Glutamatergic neuron (in vitro differentiated cells): ENCODE measurements at regions not wholly inside any gene's neighbourhood (a gene's known extent, or its start where the extent isn't known, plus 50 kb on each side); places are given as distances from the start of the nearest gene placed in this dataset.

Experiments used
- DNase-seq: peaks from one replicate; pipeline ENCODE4 v3.0.0; 2022
- H3K27ac Mint-ChIP-seq: one replicate; pipeline ENCODE4 v1.8.0; 2020; ENCODE audit warnings: mild to moderate bottlenecking, mixed read lengths, inconsistent platforms; ENCODE audit not compliant: unreplicated experiment
- H3K27me3 Mint-ChIP-seq: one replicate; pipeline ENCODE4 v1.8.0; 2020; ENCODE audit warnings: mild to moderate bottlenecking, moderate library complexity, mixed read lengths, inconsistent platforms; ENCODE audit not compliant: unreplicated experiment
- H3K36me3 Mint-ChIP-seq: one replicate; pipeline ENCODE4 v1.8.0; 2020; ENCODE audit warnings: mild to moderate bottlenecking, mixed read lengths, inconsistent platforms; ENCODE audit not compliant: unreplicated experiment
- H3K4me1 Mint-ChIP-seq: one replicate; pipeline ENCODE4 v1.8.0; 2020; ENCODE audit warnings: mild to moderate bottlenecking, low read depth, mixed read lengths, inconsistent platforms; ENCODE audit not compliant: unreplicated experiment
- H3K4me3 Mint-ChIP-seq: one replicate; pipeline ENCODE4 v1.8.0; 2020; ENCODE audit warnings: mild to moderate bottlenecking, mixed read lengths, inconsistent platforms; ENCODE audit not compliant: unreplicated experiment
- H3K9me3 Mint-ChIP-seq: one replicate; pipeline ENCODE4 v1.8.0; 2020; ENCODE audit warnings: mild to moderate bottlenecking, moderate library complexity, mixed read lengths, inconsistent platforms; ENCODE audit not compliant: unreplicated experiment
- TF ChIP-seq, protein P1 (sequence below): fragments of 200-600 bp; sonication (generic); IDR thresholded peaks from one replicate; pipeline ENCODE4 v1.5.0; 2021; ENCODE audit not compliant: partially characterized antibody, unreplicated experiment

DNA sequence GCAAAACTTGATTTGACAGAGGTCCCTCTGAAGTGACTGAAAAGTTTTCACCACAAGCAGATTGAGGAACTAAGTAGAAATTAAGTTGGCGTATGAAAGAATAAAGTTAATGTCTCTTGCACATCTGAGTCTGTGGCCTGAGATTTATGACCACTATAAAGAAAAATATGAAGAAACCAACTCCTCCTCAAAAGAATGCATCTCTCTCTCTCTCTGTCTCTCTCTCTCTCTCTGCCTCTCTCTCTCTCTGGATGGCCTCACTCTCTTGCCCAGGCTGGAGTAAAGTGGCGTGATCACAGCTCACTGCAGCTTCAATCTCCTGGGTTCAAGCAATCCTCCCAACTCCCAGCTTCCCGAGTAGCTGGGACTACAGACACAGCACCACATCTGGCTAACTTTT is 55.2 kb downstream of the RPL22L1 start:
- no peak for DNase-seq
- peaks cover 11% of the 10 kb centered on the region for H3K27me3 Mint-ChIP-seq
- peaks cover 16% of the 10 kb centered on the region for H3K4me1 Mint-ChIP-seq
- H3K36me3 Mint-ChIP-seq = no peaks in the 10 kb centered on the region
- H3K9me3 Mint-ChIP-seq = peaks cover 7% of the 10 kb centered on the region
- no peak overlapping the region for H3K4me3 Mint-ChIP-seq
- TF ChIP-seq, protein P1, sequence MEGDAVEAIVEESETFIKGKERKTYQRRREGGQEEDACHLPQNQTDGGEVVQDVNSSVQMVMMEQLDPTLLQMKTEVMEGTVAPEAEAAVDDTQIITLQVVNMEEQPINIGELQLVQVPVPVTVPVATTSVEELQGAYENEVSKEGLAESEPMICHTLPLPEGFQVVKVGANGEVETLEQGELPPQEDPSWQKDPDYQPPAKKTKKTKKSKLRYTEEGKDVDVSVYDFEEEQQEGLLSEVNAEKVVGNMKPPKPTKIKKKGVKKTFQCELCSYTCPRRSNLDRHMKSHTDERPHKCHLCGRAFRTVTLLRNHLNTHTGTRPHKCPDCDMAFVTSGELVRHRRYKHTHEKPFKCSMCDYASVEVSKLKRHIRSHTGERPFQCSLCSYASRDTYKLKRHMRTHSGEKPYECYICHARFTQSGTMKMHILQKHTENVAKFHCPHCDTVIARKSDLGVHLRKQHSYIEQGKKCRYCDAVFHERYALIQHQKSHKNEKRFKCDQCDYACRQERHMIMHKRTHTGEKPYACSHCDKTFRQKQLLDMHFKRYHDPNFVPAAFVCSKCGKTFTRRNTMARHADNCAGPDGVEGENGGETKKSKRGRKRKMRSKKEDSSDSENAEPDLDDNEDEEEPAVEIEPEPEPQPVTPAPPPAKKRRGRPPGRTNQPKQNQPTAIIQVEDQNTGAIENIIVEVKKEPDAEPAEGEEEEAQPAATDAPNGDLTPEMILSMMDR = no peak
- H3K27ac Mint-ChIP-seq = no peak overlapping the region

DNA sequence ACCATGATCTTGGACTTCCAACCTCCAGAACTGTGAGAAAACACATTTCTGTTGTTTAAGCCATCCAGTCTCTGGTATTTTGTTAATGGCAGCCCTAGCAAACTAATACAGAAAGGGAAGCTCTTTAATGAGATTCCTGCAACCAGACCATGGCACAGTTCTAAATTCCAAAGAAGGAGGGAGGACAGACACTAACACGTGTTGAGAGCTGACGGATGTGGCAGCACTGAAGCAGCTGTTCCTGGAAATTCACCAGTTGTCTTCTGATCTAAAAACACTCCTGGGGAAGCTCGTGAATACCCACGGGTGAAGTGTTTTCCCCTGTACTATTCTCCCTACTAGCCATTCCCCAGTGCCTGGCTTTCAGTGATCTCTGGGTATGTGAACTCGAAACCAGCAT is 56.7 kb downstream of the RPL22L1 start:
- DNase-seq = no peak
- no peak overlapping the region for H3K4me3 Mint-ChIP-seq
- no peak overlapping the region for H3K27ac Mint-ChIP-seq
- H3K9me3 Mint-ChIP-seq = peaks cover 9% of the 10 kb centered on the region
- peaks cover 16% of the 10 kb centered on the region for H3K4me1 Mint-ChIP-seq
- H3K27me3 Mint-ChIP-seq = peaks cover 11% of the 10 kb centered on the region
- H3K36me3 Mint-ChIP-seq = no peaks in the 10 kb centered on the region
- TF ChIP-seq, protein P1 = no peak

DNA sequence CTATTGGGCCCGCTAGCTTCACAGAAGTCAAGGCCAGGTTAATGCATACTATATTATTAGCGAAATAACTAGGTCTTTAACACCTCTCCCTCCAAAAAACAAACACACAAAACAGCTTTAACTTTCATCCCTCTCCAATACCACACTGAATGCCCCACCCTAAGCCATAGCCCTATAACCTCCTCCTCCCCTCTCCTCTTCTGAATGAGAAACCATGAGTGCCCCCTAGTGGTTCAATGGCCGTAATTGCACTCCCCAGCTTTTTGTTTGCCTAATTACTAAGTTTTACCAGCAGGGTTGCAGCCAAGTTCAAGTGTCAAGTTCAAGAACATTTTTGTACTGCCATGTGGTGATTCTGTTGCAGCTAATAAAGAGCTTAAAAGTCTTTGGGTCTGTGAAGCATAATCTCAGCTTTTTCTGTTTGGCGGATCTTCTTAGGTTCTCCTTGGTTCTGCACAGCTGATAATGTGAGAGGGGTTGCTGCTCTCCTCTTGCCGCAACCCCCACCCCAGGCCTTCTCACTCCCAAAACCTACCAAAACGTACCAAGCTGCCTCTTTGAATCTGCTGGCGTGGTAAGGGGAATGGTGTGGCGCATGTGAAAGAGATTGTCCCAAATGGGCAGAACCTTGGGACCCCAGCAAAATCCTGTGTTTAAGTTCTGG is 57.9 kb downstream of the RPL22L1 start:
- Mint-ChIP-seq H3K9me3 (peaks cover 9% of the 10 kb centered on the region), H3K27me3 (peaks cover 11% of the 10 kb centered on the region), H3K27ac (peak overlapping the region; percentile 20), H3K36me3 (no peaks in the 10 kb centered on the region), H3K4me1 (peaks cover 16% of the 10 kb centered on the region), H3K4me3 (no peak overlapping the region)
- TF ChIP-seq, protein P1 = peak; percentile 97
- DNase-seq = peak; percentile 71

DNA sequence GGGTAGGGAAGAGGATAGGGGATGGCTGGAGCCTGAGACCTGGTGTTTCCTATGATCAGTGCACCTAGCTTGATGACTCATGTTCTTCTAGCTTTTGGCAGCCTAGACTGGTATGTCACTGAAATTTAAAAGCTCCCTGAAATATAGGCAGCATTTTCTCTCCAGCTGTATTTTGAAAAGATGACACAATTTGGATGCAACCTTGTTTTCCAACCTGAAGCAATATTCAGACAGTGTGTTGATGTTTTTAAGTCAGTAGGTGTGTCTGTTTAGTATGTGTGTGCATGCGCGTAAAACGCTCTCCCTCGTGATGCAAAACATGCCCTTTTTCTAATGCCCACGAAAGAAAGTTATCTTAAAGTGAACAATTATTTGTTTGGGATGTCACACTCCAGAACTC is 58.5 kb downstream of the RPL22L1 start:
- H3K4me1 Mint-ChIP-seq = peaks cover 16% of the 10 kb centered on the region
- DNase-seq = no peak

DNA sequence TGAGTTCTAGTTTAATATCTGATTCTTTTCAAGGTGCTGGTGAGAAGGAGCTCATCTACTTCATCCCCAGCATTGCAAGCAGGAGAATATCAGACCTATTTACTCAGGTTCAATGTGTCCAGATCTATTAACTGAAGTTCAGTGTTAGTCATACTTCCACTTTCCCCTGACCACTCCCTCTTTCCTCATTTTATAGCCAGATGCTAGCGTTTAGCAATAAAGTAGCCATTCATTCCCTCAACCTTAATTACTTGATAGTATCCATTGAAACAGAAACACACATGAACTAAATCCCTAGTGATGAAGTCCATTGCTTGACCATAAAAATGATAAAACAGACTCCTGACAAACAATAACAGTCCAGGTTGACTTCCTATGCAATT is 60.0 kb downstream of the RPL22L1 start:
- H3K4me1 Mint-ChIP-seq = peaks cover 9% of the 10 kb centered on the region
- TF ChIP-seq, protein P1 = no peak
- no peak overlapping the region for H3K4me3 Mint-ChIP-seq
- no peaks in the 10 kb centered on the region for H3K36me3 Mint-ChIP-seq
- H3K27ac Mint-ChIP-seq = no peak overlapping the region
- no peak for DNase-seq
- H3K9me3 Mint-ChIP-seq = peaks cover 9% of the 10 kb centered on the region
- H3K27me3 Mint-ChIP-seq = peaks cover 11% of the 10 kb centered on the region

More for the DNA sequence above, 58.5 kb downstream of the RPL22L1 start:
- H3K9me3 Mint-ChIP-seq = peaks cover 9% of the 10 kb centered on the region
- no peaks in the 10 kb centered on the region for H3K36me3 Mint-ChIP-seq
- no peak overlapping the region for H3K27ac Mint-ChIP-seq
- TF ChIP-seq, protein P1 = no peak
- no peak overlapping the region for H3K4me3 Mint-ChIP-seq
- H3K27me3 Mint-ChIP-seq = peaks cover 11% of the 10 kb centered on the region
